Neural cell (in vitro differentiated cells): ENCODE measurements at regions not wholly inside any gene's neighbourhood (a gene's known extent, or its start where the extent isn't known, plus 50 kb on each side); places are given as distances from the start of the nearest gene placed in this dataset.

Experiments
- H2AFZ ChIP-seq: fragments of 200-600, 300-800 bp; sonication (generic), shearing (Covaris generic); 2 replicates; pipeline ENCODE4 v1.6.0; 2014; ENCODE audit warnings: low read depth, mild to moderate bottlenecking, antibody characterized with exemption, low read length, moderate library complexity
- H3F3A ChIP-seq: fragments of 200-600 bp; shearing (Covaris generic); 2 replicates; pipeline ENCODE4 v1.6.1; 2016; ENCODE audit warnings: mild to moderate bottlenecking, moderate library complexity, mixed read lengths, antibody characterized with exemption, low read length; ENCODE audit not compliant: insufficient read depth, poor library complexity, severe bottlenecking
- H3K27ac ChIP-seq: fragments of 200-600, 300-800 bp; sonication (generic), shearing (Covaris generic); 2 replicates; pipeline ENCODE4 v1.5.1; 2014; ENCODE audit warnings: mild to moderate bottlenecking, low read length, moderate library complexity
- H3K27me3 ChIP-seq: fragments of 300-800, 200-600 bp; sonication (generic), shearing (Covaris generic); 2 replicates; pipeline ENCODE4 v1.6.0; 2014; ENCODE audit warnings: mild to moderate bottlenecking, low read depth, low read length, moderate library complexity; ENCODE audit not compliant: insufficient read depth
- H3K36me3 ChIP-seq: fragments of 300-800, 200-600 bp; sonication (generic), shearing (Covaris generic); 2 replicates; pipeline ENCODE4 v1.5.1; 2014; ENCODE audit warnings: mild to moderate bottlenecking, antibody characterized with exemption, low read length, moderate library complexity; ENCODE audit not compliant: insufficient read depth
- H3K4me2 ChIP-seq: fragments of 300-800, 200-600 bp; sonication (generic), shearing (Covaris generic); 2 replicates; pipeline ENCODE4 v1.6.0; 2014; ENCODE audit warnings: mild to moderate bottlenecking, low read length
- H3K4me3 ChIP-seq: fragments of 300-800, 200-600 bp; sonication (generic), shearing (Covaris generic); 2 replicates; pipeline ENCODE4 v1.5.1; 2014; ENCODE audit warnings: mild to moderate bottlenecking, low read length, moderate library complexity
- H3K79me2 ChIP-seq: fragments of 200-600 bp; shearing (Covaris generic); replicated peaks from 2 replicates; pipeline ENCODE4 v1.6.0; 2014; ENCODE audit warnings: mild to moderate bottlenecking, low read length, moderate library complexity; ENCODE audit not compliant: insufficient read depth
- H3K9ac ChIP-seq: fragments of 300-800, 200-600 bp; sonication (generic), shearing (Covaris generic); 2 replicates; pipeline ENCODE4 v1.6.1; 2016; ENCODE audit warnings: mild to moderate bottlenecking, low read length, mixed read lengths
- H3K9me2 ChIP-seq: fragments of 200-600 bp; shearing (Covaris generic); 2 replicates; pipeline ENCODE4 v1.6.1; 2016; ENCODE audit warnings: mild to moderate bottlenecking, low read length, mixed read lengths; ENCODE audit not compliant: insufficient read depth
- H3K9me3 ChIP-seq: fragments of 200-600, 300-800 bp; sonication (generic), shearing (Covaris generic); 2 replicates; pipeline ENCODE4 v1.6.1; 2016; ENCODE audit warnings: mild to moderate bottlenecking, mixed run types, low read length, moderate library complexity, mixed read lengths
- H4K20me1 ChIP-seq: fragments of 200-600 bp; shearing (Covaris generic); 2 replicates; pipeline ENCODE4 v1.6.1; 2016; ENCODE audit warnings: mild to moderate bottlenecking, mixed run types; ENCODE audit not compliant: insufficient read depth
- EP300 ChIP-seq: fragments of 450-650 bp; conservative IDR thresholded peaks from 2 replicates; pipeline ENCODE4 v1.6.1; 2014; ENCODE audit warnings: antibody characterized with exemption, mild to moderate bottlenecking, moderate library complexity; ENCODE audit not compliant: poor library complexity, severe bottlenecking
- EZH2 ChIP-seq: fragments of 200-600, 300-800 bp; shearing (Covaris generic), sonication (generic); IDR thresholded peaks from 2 replicates; pipeline ENCODE4 v1.6.1; 2014; ENCODE audit warnings: antibody characterized with exemption, low read length, borderline replicate concordance, mild to moderate bottlenecking; ENCODE audit not compliant: insufficient read depth, poor library complexity, severe bottlenecking
- MXI1 ChIP-seq: fragments of 450-650 bp; conservative IDR thresholded peaks from 2 replicates; pipeline ENCODE4 v1.6.1; 2014; ENCODE audit warnings: antibody characterized with exemption, mild to moderate bottlenecking; ENCODE audit not compliant: poor library complexity, severe bottlenecking
- POLR2AphosphoS5 ChIP-seq: IDR thresholded peaks from 2 replicates; pipeline ENCODE4 v1.6.1; 2012
- RAD21 ChIP-seq: fragments of 450-650 bp; conservative IDR thresholded peaks from 2 replicates; pipeline ENCODE4 v1.6.1; 2014; ENCODE audit warnings: antibody characterized with exemption, mild to moderate bottlenecking, moderate library complexity
- SMC3 ChIP-seq: fragments of 450-650 bp; conservative IDR thresholded peaks from 2 replicates; pipeline ENCODE4 v1.6.1; 2014; ENCODE audit warnings: antibody characterized with exemption, mild to moderate bottlenecking, moderate library complexity; ENCODE audit not compliant: poor library complexity
- TAF1 ChIP-seq: IDR thresholded peaks from 2 replicates; pipeline ENCODE4 v1.6.1; 2012; ENCODE audit warnings: low read depth
- TF ChIP-seq, protein P1 (sequence below): IDR thresholded peaks from 2 replicates; pipeline ENCODE4 v1.6.1; 2012; ENCODE audit warnings: borderline replicate concordance
- TF ChIP-seq, protein P2 (sequence below): fragments of 450-650 bp; IDR thresholded peaks from 2 replicates; pipeline ENCODE4 v1.5.1; 2014; ENCODE audit warnings: antibody characterized with exemption, mild to moderate bottlenecking, moderate library complexity; ENCODE audit not compliant: poor library complexity, severe bottlenecking

DNA sequence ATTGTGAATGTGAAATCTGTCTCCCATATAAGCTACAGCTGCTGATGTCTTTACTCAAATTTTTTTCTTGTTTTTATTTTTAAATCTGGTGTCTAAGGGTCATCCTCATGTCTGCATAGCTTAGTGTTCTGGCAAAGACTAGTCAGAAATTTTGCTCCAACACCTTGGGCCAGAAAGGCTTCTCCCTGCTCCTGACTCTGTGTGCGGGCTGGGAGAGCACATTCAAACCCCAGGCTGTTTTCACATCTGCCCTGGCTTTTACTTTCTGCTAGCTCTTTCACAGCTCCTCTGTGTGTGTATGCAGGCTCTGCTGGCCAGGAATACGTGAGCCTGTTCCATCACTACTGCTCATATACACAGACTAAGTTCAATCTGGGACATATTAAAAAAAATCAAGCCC, 102.9 kb upstream of the RIOK3 start:
- Histone ChIP-seq H3K79me2 (no peaks in the 10 kb centered on the region), H3K9me2 (no peaks in the 10 kb centered on the region), H3K4me2 (no peak overlapping the region), H3K27ac (no peak overlapping the region), H3K36me3 (no peaks in the 10 kb centered on the region), H3K27me3 (no peaks in the 10 kb centered on the region), H3K9me3 (no peaks in the 10 kb centered on the region), H2AFZ (no peak overlapping the region), H3F3A (no peaks in the 10 kb centered on the region), H4K20me1 (no peaks in the 10 kb centered on the region), H3K4me3 (no peak overlapping the region), H3K9ac (no peak overlapping the region)
- TF ChIP-seq EZH2 (no peak), SMC3 (no peak), MXI1 (no peak), POLR2AphosphoS5 (no peak), RAD21 (no peak), EP300 (no peak), TAF1 (no peak)
- TF ChIP-seq, protein P1, sequence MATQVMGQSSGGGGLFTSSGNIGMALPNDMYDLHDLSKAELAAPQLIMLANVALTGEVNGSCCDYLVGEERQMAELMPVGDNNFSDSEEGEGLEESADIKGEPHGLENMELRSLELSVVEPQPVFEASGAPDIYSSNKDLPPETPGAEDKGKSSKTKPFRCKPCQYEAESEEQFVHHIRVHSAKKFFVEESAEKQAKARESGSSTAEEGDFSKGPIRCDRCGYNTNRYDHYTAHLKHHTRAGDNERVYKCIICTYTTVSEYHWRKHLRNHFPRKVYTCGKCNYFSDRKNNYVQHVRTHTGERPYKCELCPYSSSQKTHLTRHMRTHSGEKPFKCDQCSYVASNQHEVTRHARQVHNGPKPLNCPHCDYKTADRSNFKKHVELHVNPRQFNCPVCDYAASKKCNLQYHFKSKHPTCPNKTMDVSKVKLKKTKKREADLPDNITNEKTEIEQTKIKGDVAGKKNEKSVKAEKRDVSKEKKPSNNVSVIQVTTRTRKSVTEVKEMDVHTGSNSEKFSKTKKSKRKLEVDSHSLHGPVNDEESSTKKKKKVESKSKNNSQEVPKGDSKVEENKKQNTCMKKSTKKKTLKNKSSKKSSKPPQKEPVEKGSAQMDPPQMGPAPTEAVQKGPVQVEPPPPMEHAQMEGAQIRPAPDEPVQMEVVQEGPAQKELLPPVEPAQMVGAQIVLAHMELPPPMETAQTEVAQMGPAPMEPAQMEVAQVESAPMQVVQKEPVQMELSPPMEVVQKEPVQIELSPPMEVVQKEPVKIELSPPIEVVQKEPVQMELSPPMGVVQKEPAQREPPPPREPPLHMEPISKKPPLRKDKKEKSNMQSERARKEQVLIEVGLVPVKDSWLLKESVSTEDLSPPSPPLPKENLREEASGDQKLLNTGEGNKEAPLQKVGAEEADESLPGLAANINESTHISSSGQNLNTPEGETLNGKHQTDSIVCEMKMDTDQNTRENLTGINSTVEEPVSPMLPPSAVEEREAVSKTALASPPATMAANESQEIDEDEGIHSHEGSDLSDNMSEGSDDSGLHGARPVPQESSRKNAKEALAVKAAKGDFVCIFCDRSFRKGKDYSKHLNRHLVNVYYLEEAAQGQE: no peak
- TF ChIP-seq, protein P2, sequence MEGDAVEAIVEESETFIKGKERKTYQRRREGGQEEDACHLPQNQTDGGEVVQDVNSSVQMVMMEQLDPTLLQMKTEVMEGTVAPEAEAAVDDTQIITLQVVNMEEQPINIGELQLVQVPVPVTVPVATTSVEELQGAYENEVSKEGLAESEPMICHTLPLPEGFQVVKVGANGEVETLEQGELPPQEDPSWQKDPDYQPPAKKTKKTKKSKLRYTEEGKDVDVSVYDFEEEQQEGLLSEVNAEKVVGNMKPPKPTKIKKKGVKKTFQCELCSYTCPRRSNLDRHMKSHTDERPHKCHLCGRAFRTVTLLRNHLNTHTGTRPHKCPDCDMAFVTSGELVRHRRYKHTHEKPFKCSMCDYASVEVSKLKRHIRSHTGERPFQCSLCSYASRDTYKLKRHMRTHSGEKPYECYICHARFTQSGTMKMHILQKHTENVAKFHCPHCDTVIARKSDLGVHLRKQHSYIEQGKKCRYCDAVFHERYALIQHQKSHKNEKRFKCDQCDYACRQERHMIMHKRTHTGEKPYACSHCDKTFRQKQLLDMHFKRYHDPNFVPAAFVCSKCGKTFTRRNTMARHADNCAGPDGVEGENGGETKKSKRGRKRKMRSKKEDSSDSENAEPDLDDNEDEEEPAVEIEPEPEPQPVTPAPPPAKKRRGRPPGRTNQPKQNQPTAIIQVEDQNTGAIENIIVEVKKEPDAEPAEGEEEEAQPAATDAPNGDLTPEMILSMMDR: no peak

DNA sequence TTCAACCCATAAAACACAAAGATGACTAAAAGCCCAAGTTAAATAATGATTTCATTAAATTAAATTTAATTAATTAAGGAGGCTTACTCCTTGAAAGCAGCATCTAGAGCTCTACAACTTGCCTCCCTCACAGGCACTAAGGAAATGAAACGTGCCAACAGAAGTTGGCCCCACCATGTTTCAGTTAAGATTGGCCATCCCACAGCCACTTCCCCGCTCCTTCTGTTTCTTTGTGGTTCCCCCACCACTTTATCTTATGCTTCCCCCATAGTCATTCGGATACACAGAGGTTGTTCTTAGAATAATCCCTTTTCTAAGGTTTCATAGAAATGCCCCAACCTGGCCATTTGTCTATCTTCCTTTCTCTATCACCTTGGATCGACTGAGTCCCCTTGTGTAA, 101.6 kb upstream of the RIOK3 start:
- no peaks in the 10 kb centered on the region for H3K27me3 ChIP-seq
- H3K9me3 ChIP-seq: no peaks in the 10 kb centered on the region
- no peak overlapping the region for H3K4me3 ChIP-seq
- no peaks in the 10 kb centered on the region for H3F3A ChIP-seq
- H3K9ac ChIP-seq: no peak overlapping the region
- no peak overlapping the region for H3K27ac ChIP-seq
- H4K20me1 ChIP-seq: no peaks in the 10 kb centered on the region
- TF ChIP-seq RAD21 (no peak), TAF1 (no peak), MXI1 (no peak), EP300 (no peak)
- TF ChIP-seq, protein P2: no peak
- H2AFZ ChIP-seq: no peak overlapping the region
- no peaks in the 10 kb centered on the region for H3K36me3 ChIP-seq
- no peak overlapping the region for H3K4me2 ChIP-seq
- H3K9me2 ChIP-seq: no peaks in the 10 kb centered on the region
- H3K79me2 ChIP-seq: no peaks in the 10 kb centered on the region
